HG03354 (cell line): ENCODE measurements at regions not wholly inside any gene's neighbourhood (a gene's known extent, or its start where the extent isn't known, plus 50 kb on each side); places are given as distances from the start of the nearest gene placed in this dataset.

ENCODE experiments used
- ATAC-seq: cut with Tn5 transposase; IDR thresholded peaks from one replicate; pipeline ENCODE4 v1.9.1; 2021; ENCODE audit warnings: mild to moderate bottlenecking; ENCODE audit not compliant: unreplicated experiment, poor library complexity, severe bottlenecking

DNA sequence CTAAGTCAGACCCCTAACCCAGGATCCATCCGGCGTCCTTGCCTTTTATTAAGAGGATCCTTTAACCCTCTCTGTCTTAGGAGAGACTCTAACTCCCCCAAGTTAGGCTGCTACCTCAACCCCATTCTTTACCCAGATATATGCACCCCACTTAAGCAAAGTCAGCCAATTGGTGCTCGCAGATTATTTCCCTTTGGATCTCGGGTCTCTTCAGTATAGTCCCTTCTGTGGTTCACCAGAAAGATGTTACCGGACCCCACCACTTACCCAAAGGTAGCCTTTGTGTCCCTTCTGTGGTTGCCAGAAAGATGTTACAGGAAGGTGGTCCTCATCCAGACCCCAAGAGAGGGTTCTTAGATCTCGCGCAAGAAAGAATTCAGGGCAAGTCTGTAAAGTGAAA, 212.9 kb upstream of the GRID2 start:
- ATAC-seq: no peak

DNA sequence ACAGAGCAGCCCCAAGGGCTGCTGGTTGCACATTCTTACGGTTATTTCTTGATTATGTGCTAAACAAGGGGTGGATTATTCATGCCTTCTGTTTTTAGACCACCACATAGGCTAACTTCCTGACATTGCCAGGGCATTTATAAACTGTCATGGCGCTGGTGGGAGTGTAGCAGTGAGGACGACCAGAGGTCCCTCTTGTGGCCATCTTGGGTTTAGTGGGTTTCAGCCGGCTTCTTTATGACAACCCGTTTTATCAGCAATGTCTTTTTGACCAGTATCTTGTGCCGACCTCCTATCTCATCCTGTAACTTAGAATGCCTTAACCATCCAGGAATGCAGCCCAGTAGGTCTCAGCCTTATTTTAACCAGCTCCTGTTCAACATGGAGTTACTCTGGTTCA, 212.4 kb upstream of the GRID2 start:
- no peak for ATAC-seq

DNA sequence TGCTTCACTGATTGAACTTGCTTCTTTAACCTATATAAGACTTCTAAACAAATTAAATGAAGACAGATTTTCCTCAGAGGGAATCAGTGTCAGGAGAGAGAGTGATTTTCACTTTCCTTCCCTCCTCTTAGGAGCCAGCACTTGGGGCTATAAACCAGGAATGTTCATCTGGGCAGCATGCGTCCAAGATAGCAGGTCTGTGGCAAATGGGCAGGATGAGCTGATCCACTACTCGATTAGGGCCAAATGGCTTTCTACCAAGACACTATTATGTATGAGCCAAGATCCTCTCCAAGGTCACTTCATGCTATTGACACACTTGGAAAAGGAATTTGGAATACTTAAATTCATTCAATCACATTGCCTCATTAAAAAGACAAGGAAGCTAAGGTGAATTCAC, 203.9 kb upstream of the GRID2 start:
- no peak for ATAC-seq

DNA sequence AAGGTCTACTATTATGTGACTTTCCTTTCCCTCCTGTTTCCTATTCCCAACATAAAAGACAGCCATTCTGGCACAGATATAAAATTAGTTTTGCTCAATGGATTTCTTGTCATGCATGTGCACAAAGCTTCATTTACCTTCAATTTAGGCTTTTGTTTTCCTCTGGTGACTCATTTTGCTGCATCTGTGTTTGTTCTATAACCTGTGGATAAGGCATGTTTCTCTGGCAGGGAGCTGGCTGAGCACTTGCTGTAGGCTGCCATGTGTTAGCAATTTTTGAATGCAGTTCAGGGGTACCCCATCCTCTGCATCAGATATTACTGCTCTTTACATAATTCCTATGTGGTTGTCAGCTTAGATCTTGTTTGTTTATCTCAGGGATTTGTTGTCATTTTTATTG, 202.8 kb upstream of the GRID2 start:
- ATAC-seq: no peak

DNA sequence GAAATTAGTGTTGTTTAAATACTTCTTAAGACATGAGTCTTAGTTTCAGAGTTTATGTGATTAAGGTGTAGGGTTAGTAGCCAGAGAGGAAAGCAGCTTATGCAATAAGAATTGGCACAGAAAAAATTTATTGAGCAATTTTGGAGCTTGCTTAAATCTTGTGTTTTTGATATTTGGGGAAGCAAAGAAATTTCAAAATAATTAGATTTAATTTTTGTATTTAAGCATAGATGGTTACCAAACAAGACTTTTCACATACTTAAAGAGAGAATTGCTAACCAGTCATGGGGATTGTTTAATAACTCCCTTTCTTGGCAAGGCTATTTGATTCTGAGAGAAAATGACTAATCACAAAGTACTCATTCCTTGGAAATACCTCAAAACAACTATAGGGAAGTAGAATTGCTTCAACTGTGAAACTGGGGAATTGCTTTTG, 202.0 kb upstream of the GRID2 start:
- no peak for ATAC-seq

DNA sequence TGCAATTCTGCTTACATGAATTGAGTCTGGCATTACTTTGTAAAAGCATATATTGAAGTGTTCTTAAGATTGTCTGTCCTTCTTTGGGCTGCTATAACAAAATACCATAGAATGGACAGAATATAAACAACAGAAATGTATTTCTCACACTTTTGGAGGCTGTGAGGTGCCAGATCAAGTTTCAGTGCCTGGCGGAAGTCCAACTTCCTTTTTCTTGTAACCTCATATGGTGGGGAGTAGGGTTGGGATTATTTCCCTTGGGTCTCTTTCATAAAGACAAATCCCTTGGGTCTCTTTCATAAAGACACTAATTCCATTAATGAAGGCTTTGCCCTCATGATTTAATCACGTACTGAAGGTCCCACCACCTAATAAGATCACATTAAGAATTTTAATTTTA, 199.3 kb upstream of the GRID2 start:
- no peak for ATAC-seq

DNA sequence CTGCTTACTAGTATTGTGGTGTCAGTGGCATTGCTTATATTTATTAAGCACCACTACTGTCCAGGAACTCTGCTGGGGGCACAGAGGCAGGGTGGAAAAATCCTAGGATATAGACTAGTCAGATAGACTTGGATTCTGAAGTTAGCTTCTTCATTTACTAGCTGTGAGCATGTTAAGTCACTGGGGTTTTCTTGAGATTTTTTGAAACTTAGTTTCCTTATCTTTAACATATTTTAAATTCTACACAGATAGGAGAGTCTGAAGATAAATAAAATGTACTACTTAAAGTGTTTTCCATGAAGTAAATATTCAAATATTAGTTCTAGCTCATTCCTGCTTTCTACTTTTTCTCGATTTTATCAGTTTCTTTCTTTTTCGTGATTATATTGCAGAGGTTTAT, 196.9 kb upstream of the GRID2 start:
- no peak for ATAC-seq

DNA sequence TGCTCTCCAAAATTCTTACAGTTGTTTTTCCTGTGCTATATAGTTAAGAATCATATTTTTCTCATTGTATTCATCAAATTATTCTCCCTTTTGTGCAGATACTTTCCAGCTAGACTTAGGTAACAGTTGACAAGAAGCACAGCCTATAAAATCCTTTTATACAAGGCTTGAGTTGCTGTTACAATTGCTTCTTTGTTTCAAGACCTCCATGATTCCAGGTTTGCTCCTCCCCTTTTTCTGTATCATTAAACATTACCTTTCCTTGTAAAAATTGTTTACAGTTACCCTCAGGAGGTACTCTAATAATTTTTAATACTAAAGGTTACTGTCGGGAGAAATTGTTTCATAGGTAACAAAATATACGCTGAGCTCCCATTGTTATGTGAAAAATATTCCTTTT, 192.3 kb upstream of the GRID2 start:
- ATAC-seq: no peak

DNA sequence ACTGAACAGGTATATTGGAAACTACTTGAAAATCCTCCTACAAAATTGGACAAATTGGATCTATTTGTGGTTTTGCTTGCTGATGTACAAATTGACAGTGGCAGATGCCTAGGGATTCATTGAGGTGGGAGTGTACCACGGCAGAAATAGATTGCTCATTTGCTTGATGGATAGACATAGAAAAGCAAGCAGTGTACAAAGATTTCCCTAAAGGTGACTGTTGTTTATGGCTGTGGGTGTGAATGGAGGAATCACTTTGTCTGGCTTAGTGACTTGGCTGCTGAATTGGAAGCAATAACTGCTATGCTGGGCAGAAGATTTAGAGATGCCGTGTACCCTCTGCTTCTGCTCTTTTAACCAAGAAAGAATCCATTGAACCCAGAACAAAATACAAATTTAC, 191.0 kb upstream of the GRID2 start:
- ATAC-seq: no peak

DNA sequence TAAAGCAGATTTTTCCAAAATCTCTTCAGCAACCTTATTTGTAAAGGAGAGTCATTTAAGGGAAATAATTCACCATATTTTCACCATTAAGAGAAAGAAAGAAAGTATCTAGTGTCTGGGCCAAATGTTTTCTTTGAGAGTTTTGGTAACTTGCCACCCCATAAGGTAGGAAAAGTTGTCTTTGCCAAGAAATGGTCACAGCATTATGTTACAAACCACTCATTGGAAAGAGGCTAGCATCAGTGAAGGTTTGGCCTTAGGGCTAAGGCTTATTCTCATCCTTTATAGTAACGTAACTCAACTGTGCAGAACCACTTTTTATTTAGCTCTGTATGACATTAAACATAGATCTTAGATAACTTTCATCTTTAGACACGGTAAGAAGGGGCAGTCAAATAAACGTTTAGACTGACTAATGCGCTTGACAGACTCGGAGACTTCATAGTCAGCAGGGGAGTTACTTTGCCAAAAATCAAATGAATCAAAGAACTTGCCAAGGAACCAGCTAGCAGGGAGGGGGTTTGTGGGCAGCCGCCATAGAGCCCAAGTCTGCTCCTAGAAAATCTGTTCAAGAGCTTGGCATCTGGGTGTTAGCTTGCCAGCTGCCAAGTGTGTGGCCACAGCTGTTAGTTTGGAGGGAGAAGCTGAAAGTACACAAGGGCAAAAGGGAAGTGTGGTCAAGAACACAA, 182.8 kb upstream of the GRID2 start:
- ATAC-seq: no peak

DNA sequence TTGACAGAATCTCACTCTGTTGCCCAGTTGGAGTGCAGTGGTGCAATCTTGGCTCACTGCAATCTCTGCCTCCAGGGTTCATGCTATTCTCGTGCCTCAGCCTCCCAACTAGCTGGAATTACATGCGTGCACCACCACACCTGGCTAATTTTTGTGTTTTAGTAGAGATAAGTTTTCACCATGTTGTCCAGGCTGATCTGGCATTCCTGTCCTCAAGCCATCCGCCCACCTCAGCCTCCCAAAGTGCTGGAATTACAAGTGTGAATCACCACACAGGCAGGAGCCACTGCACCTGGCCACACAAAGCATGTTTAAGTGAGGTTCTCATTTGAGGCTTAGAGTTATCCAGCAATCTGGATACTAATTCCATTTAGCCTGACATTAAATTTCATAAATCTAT, 180.9 kb upstream of the GRID2 start:
- ATAC-seq: no peak

DNA sequence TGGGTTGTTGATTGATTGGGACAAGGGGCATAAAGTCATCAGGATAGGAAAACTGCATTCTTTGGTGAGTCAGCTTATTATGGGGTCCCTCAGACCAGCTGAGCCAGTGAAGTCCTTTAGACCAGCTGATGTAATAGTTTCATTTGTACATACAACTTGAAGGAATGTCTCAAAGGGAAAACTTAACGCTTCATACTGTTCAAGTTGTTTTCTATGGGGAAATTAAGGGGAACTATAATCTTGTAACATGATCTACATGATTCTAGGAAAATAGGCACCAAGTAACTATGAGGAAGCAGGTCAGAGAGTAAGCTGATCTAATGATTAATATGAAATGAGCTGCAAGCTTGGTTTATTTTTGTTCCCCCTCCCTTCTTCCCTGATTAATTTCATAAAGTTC, 175.1 kb upstream of the GRID2 start:
- no peak for ATAC-seq

DNA sequence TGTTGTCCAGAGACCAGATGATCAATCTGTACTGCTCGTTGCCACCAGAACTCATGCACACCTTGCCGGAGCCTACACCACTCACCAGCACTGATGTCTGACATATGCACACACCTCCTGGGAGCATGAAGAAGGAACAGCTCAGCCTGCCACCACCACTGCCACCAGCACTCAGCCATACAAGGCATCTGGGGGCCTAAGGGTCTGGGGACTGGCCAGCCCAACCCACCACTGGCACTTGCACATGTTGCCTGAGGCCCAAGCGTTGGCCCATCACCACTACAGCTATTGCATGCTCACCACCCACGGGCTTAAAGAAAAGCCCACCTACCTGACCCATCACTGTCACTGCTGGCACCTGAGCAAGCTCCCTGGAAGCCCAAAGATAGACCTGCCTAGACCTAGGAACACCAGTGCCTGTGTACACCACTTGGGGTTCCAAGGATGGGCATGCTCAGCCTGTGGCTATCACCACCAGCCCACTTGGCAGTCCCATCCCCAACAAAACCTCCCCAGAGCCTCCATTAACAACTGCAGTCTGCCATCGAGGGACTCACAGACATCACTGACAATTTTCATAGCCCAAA, 174.3 kb upstream of the GRID2 start:
- ATAC-seq: no peak

DNA sequence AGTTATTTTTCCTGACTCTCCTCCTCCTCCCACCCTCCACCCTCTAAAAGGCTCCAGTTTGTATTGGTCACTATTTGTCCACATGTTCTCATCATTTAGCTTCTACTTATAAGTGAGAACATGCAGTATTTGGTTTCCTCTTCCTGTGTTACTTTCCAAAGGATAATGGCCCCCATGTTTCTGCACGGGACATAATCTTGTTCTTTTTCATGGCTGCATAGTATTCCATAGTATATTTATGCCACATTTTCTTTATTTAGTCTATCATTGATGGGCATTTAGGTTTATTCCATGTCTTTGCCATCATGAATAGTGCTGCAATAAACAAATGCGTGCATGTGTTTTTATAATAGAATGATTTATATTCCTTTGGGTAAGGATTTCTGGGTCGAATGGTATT, 167.3 kb upstream of the GRID2 start:
- ATAC-seq: no peak

DNA sequence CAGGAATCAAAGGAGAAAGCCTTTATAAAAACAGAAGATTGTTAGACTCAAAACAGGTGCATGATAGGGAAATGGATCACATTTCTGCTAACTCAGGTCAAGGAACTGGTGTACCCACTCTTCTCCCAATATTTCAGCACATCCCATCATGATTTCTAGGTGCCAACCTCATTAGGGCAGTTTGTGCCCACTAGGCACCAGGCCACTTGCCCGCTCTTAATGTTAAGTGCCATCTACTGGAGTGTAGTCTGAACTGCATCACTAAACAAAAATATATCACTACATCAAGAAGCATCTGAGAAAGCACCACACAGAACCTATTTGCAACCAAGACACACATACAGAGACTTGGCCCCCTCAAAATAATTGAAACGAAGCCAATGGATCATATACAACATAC, 140.4 kb upstream of the GRID2 start:
- no peak for ATAC-seq

DNA sequence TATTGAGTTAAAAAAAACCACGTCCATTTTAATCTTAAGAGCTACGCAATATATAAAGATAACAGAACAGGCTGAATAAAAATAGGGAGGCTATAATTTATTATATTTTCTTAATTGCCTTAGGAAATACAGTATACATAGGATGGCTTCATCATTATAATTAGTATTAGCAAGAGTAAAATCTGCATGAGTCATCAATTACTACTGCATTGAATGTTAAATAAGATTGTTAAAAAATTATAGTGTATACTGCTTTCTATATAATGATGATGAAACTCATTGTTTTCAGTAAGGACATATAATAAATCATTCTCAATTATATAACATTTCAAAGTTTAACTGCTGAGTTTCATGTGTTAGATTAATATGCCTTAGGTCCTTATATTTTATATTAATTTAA, 133.4 kb upstream of the GRID2 start:
- no peak for ATAC-seq

DNA sequence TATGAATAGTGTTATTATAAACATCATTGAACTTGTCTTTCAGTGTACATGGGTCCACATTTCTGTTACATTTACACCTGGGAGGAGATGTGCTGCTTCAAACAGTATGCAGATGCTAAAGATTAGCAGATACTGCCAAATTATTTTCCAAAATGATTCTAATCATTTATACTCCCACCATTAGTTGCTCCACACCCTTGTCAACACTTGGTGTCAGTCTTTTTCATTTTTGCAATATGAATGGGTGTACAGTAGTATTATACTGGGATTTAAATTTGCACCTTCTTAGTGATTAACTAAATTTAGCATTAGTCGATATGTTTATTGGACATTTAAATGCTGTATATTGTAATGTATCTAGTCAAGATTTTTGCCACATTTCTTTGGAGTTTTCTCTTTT, 131.6 kb upstream of the GRID2 start:
- ATAC-seq: no peak

DNA sequence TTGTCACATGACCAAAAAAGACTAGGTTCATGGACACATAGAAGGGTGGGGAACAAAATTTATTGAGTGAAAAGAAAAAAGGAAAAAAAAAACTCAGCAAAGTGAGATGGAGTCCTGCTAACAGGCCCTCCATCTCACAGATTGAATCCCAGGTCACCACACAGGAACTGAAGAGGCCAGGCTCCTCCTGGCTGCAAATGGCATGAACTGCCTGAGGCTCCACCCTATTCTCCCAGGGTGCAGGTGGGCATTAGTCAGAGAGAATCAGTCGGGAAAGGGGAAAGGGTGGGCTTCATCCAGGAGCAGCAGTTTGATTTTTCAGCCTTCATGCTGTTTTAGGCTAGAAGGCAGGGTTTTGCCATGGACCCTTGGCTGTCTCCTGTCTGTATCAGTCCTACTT, 128.5 kb upstream of the GRID2 start:
- no peak for ATAC-seq

DNA sequence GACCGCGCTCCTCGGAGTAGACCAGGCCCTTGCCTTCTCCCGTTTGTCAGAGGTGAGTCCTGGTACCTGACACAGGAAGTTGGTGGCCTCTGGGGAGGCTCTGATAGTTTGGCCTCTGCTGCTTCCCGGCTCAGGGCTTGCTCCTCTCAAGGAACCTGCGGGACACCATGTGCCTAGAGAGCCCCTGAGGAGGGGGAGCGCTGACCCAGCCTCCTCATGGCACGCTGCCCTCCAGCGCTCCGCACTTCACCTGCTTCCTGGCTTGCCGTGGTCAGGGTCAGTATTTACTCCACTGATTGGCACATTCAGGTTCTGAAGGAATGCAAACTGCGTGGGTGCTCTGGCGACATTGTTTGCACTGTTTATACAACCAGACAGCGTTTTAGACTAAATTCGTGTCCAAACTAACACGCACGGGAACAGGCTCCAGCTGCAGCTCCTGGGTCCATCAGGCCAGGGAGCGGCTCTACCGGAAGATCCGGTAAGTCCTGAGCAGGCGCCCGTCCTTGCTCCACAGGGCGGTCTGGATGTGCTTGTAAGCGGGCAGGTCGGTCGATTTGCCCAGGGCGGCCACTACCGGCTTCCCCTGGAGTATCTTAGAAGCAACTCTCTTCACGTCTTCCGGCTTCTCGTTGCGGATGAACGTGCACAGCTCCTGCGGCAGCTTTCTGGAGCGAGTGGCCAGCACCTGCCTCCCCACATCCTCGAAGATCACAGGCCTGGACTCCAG, 121.6 kb upstream of the GRID2 start:
- no peak for ATAC-seq

DNA sequence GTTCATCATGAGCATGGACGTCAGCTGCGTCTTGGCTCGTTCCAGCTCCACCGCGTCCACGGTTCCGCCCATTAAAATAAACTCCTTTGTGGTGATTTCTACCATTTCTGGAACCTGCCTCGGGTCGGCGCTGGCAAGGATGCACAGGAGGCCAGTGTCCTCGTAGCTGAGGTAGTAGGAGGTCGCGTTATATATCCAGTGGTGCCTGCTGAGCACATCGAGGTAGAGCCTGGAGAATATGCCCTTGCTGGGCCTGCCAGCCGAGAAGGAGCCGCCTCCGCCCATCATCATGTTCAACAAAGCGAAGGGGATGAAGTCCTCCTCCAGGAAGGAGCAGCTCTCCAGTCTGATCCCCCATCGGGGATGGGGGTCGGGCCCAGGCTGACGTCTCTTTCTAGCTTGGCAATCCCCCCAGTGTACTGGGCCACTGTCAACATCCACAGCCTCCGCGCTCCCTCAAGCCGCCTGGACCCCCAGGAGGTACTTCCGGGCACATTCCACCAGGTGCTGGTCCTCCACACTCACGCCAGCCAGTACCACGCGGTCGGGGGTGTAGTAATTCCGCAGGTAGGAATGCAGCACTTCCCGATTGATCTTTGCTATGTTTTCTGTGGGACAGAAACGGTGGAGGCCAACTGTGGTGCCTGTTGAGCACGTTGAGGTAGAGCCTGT, 120.9 kb upstream of the GRID2 start:
- no peak for ATAC-seq

DNA sequence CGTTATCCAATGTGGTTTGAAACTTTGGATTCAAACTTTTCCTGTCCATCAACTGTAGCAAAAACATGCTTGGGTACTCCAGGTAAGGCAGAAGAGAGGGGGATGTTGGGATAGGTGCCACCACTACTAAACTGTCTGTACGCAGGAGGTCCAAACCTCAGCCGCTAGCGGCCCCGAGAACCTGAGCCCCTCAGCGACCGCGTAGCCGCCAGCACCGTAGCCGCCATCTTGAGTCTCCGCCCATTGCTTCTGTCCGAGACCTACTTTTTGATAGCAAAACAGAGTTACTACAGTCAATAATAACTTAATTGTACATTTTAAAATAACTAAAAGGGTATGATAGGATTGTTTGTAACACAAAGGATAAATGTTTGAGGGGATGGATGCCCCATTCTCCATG, 119.9 kb upstream of the GRID2 start:
- ATAC-seq: no peak
